HS-5 (cell line): ENCODE measurements at regions not wholly inside any gene's neighbourhood (a gene's known extent, or its start where the extent isn't known, plus 50 kb on each side); places are given as distances from the start of the nearest gene placed in this dataset.

ENCODE experiments used
- DNase-seq: peaks from one replicate; pipeline ENCODE4 v3.0.0-alpha.2; 2012; ENCODE audit warnings: low read depth

DNA sequence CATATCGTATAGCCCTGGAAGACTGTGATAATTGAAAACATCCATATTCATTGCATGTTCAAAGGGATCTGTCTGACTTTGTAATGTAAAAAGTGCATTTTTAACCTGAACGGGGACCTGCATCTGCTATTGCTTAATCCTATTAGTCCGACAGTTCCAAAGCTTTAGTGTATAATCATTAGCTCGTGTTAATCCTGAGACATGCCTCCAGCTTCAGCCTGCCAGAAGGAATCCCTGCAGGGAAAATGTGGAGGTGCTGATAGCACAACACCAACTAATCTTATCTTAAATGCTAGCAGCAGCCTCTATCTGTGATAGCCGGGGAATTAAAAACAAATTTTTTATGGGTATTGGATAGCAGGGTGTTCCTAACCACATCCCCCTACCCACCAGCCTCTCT, 495.2 kb downstream of the TLE4 start:
- no peak for DNase-seq

DNA sequence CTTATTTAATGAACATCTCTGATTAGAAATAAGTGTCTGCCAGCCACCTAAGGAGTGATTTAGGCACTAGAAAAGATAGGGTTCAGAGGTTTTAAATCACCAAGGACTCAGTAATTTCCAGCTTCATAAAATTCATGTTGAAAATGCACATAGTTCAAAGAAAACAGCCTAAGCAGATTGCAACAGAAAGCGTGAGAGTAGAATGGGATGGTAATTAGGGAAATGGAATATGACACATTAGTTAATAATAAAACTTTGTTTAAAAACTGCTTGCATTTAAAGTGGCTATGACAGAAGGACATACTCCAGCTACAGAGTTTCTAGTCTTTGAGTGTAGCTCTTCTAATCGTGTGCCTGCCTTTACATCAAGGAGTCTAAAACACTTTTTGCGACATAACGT, 490.8 kb downstream of the TLE4 start:
- DNase-seq: no peak

DNA sequence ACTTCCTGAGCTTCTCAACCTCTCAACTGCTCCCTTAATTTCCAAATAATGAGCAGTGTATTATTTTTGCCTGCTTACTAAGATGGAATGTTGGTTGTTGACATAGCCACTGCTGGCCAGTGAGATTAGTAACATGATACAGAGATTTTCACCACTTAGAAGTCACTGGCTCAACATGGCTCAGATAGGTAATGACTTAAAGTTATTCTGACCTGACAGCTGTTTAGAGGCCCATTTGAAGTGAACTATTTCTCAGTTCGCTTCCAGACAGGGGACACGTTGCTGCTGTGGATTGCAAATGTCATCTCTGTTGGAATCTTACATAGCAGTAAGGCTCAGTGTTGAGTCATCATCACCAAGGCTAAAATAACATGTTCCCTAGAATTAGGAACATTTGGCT, 490.2 kb downstream of the TLE4 start:
- peak; percentile 92 for DNase-seq

DNA sequence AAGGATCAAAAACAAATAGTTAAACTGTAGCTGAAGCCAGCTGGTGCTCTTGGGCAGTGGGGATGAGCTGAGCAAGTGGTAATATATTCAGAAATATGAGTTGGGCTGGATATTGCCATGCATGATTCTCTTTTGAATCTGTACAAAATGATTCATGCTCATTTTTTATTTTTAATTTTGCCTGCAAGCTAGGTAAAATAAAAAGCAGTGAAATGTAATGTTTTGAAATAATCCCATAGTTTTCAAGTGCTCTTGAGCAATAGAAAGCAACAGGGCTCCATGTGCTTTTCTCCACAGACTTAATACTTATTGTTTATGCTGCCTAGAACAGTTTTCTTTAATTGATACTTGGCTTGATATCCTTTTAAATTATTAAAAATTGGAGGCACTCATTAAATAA, 489.3 kb downstream of the TLE4 start:
- no peak for DNase-seq

DNA sequence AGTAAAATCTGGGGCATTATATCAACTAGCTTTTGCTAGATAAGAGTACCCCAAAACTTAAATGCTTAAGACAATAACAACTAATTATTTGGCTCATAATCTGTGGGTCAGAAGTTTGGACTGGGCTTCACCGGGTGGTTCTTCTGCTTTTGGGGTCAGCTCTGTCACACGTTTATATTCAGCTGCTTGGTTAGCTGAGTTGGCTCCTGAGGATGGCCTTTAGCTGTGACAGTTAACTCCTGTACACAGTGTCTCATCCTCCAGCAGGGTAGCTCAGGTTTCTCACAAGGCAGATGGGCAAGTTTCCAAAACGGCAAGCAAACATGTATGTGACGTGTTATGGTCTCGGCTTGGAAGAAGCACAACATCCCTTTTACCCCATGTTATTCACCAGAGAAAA, 488.2 kb downstream of the TLE4 start:
- DNase-seq: no peak

DNA sequence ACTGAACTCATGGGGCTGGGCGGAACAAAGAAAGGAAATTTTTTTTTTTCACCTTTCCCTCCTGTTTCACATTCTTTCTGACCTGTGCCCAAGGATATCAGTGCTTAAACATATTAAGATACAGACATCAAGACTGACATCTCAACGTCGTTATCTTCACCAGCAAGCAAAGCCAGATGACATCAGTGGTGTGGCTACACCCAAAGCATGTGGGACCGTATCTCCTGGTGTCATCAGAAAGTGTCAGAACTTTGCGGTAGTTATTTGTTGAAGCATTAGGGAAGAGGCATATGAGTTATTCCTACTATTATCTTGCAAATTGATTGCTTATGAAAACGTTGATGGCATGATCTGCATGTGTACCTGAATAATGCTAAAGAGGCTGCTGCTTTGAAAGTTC, 487.4 kb downstream of the TLE4 start:
- no peak for DNase-seq

DNA sequence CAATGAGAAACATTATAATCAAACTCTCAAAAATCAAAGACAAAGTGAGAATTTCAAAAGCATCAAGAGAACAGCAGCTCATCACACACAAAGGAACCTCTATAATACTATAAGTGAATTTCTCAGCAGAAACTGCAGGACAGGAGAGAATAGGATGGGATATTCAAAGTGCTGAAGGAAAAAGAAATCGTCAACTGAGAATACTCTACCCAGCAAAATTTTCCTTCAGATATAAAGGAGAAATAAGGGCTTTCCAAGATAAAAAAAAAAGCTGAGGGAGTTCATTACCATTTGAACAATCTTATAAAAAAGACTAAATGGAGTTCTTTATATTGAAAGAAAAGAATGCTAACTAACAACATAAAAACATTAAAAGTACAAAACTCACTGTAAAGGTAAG, 481.1 kb downstream of the TLE4 start:
- no peak for DNase-seq

DNA sequence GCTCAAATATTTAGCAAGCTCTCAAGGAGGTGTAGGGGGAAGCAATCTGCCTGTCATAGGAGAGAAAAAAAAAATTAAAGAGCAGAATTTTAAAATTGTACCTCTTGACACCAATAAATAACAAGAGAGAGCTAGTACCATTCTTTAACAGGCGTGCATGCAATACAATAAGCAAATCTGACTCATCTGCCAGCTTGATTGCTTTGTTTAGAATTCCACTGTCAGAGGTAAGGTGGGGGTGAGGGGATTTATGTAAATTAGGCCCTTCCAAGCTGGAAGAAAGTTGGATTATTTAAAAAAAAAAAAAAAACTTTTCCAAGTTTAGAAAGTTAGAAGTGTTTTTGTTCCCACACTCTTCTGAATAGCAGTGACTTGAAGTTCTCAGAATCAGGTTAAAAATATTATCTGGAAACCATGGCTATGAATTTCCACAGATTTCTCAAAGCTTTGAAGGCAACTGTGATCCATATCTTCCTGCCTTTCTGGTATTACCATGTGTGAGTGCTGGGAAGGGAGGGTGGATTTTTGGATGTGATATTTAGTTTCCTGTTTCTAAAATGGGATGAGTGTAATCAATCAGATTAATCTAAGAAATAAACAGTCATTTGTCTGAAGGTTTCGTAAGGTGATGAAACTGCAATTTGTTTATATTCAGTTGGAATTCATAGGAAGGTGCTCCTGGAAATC, 477.5 kb downstream of the TLE4 start:
- no peak for DNase-seq

DNA sequence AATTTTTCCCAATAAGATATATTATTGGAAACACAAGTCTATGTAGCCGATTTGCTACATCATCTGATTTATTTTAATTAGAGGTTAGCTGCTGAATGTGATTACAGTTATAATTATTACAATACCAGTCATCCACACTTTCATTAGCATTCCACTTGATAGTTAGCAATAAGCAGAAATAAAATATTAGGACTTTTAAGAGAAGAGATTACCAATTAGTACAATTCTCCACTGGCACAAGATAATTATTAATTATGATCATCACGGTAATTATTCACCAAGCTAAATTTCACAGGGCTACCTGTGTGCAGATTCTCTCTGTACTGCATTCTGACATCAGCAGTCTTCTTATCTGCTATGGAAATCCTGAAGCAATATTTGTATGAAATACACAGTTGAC, 474.7 kb downstream of the TLE4 start:
- no peak for DNase-seq

DNA sequence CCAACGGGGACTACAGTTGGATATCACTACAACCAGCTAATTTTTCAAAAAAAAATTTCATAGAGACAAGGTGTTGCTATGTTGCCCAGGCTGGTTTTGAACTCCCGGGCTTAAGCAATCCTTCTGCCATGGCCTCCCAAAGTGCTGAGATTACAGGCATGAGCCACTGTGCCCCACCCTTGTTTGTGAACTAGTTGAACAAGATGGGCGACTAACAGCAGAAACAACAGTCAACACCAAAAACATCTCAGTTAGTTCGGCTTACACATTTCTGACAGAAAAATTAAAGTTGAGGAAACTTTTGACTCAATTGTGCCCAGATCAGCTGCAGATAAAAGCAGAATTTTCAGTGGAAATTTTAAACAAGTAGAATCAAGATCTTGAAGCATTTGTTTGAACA, 470.1 kb downstream of the TLE4 start:
- no peak for DNase-seq

DNA sequence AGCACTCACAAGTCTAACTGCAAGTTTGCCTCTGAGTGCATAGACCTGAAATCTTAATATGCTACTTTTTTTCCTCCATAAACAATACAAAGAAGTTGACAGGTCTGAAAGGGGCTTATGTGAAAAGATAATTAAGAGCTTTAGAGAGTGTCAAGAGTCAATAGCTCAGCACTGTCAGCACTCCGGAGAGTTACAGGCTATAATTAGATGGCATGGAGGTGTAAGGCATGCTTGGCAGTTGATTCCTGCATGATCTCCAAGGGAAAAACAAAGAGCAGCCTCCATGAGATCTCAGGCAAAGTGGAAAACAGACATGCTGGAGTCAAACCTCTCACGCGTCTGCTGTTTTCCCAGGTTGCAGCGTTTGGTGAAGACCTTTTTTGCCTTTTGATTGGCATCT, 468.7 kb downstream of the TLE4 start:
- DNase-seq: no peak

DNA sequence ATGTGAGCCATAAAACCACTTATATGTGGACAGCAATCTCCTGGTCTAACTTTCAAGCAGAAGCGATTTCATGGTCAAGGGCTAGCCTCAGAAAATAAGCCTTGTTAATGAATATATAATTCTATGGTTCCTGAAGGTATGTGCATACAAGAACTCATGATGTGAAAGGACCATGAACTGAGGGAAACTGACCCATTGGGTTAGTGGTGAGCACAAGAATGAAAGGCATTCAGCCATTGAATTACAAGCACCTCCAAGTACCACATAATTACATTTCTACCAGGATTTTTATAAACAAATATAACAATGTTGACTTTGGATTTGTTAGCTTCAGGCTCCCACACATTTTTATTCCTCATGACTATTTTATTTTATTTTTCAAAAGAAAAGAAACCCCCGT, 459.0 kb downstream of the TLE4 start:
- DNase-seq: no peak

DNA sequence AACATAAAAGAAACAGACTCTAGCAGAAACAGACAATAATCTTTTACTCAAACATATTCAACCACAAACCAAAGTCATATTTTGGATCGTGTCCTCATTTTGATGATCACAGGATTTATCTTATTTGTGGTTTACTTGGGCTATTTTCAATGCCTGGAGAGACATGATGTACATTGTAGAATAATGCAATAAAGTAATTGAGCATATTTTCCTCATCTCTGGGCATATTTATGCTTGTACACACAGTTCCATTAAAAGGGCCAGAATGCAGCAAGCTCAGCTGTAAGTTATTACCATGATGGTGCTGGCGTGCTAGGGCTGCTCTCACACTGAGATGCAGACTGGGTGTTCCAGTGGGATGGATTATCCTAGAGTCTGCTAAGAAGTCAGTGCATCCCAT, 456.7 kb downstream of the TLE4 start:
- peak; percentile 62 for DNase-seq

DNA sequence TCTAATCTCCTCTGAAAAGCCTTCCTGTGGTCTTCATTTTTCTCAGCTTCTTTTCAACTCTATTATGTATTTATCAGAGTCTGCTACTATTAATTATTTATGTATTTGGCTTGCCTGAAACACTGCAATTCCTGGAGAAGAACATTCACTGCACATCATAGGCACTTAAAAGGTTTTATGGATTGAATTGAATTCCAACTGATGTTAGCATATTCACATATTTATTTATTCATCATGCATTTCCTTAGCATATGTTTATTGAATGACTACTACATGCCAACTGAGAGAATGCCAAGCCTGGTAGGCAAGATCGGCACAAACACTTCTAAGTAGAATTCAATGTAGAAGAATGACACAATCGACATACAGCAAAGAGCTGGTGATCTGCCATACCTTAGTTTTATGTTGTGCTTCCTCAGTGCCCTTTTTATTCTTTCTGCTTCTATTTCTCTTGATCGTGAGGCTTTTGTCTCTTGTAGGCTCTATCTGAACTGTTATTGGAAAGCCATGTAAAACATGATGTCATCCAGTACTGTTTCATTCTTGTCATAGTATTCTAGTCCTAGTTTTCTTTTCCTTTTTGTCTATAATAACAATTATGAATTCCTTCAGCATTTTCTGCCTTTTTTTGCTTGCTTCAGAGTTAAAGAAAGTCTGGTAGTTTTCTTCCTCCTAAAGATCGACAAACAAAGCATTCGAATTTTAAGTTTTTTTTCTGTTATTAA, 454.2 kb downstream of the TLE4 start:
- DNase-seq: no peak

DNA sequence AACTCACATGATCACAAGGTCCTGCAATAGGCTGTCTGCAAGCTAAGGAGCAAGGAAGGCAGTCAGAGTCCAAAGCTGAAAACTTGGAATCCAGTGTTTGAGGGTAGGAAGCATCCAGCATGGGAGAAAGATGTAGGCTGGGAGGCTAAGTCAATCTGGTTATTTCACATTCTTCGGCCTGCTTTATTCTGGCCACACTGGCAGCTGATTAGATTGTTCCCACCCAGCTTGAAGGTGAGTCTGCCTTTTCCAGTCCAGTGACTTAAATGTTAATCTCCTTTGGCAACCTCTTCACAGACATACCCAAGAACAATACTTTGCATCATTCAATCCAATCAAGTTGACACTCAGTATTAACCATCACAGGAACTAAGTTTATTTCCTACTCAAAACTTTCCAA, 453.4 kb downstream of the TLE4 start:
- no peak for DNase-seq

DNA sequence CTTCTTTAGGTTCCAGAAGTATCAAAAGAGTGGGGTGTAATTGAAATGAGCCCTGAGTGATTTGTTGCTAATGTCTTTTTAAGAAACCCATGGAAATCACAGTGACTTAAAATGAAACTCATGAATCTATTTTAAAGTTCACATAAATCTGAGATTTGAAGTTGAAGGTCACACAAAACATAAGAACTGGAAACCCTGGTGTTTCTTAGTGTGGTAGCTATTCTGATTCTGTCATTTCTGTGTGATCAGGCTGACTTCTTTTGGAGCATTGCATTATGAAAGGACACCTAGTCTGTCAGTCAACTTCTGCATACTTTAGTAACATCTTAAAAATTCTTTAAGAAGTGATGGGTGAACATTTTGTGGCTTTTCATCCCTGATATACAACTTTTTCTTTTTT, 448.8 kb downstream of the TLE4 start:
- DNase-seq: no peak

DNA sequence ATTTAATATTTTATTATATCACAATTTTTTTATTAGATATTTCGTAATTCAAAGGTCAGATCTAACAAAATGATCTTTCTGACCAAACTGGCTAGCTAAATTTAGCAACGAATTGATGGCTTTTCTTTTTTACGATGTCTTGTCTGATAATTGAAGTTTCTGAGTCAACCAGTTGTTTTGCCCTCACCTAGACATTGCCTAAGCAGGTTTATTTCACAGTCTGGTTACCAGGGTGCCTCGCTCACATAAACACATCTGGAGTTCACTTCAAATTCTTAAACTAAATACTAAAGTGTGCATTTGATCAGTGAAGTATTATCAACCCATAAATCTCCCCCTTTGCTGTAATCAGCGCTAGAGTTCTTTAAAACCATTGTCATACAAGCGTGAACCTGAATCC, 448.3 kb downstream of the TLE4 start:
- DNase-seq: no peak

DNA sequence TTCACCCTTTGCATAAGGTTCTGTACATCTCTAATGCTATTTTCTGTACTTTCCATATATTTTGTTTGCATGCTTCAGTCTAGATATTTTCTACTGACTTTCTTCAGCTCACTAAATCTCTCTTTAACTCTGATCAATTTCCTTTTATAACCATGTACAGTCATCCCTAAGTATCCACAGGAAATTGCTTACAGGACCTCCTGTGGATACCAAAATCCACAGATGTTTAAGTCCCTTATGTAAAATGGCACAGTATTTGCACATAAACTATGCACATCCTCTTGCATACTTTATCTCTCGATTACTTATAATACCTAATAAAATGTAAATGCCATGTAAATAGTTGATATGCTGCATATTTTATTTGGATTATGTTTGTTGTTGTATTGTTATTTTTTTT, 442.1 kb downstream of the TLE4 start:
- DNase-seq: no peak

DNA sequence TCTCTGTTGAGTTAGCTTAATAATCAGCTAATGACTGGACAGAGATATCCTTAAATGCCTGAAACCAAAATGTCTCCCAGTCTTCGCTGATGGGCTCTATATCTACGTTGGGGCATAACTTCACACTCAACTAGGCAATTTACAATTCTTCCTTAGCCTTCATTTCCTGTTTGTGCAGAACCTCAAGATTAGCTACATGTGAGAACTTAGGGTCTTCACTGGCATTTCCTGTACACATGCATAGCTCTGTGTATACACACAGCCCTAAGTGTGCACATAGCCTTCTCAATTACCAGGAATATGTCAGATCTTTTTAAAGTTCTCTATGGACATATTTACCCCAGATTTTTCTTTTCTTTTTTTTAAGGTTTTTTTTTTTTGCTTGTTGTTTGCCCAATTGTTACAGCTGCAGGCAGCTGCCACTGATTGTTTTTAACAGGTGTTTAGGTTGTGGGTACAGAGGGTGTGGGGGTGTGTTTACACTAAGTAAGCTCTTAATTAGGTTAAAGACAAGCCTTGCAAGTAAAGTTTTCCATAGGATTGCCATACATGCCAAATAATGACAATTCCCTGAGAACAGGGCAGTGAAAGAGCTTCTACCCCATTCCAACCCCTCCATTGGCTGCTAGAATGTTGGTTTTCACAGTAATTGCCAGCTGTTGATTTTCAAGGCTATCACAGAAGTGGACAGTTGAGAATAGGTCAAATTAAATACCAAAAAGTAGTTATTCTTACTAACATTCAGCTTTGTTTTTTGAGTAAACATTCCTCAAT, 441.0 kb downstream of the TLE4 start:
- no peak for DNase-seq

DNA sequence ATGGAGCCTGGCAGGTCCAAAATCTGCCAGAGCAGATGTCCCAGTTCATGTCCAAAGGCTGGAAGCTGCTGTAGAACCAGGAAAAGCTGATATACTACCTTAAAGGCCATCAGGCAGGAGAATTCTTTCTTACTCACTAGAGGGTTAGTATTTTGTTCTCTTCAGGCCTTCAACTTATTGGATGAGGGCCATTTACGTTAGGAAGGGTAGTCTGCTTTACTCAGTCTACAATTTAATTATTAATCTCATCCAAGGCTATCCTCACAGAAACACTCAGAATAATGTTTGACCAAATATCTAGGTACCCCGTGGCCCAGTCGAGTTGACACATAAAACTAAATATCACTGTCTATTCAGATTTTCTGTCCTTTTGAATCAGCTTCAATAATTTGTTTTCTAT, 437.4 kb downstream of the TLE4 start:
- no peak for DNase-seq

DNA sequence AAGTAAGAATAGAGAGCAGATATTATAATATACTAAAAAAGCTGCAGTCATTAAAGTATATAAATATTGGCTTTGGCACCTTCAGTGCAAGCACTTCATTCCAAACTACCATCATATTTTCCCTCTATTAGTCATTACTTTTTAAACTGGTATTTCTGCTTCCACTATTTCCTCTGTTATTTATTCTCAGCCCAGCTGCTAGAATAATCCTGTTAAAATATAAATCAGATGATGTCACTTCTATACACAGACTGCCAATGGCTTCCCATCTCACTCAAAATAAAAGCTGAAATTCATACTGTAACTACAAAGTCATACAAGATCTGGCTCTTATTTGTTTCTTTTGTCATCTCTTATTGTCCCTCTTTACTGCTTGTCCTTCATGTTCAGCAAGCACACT, 432.9 kb downstream of the TLE4 start:
- DNase-seq: no peak

DNA sequence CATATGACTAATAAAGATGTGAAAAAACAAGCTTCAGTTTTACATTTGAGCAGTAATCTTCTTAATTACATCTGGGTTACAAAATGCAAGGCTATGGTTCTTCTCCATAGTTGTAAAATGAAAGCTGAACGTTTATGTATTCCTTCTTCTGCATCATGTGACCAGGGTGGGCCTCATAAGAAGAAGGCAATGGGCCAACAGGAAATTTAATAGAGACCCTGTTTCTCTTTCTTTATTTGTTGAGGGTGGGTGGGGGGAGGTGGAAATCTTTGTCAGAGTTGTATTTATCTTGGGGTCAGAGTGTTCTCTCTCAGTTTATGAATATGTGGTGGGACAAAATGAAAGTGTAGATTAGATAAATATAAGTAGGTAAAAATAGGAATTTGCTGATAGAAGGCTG, 418.8 kb downstream of the TLE4 start:
- no peak for DNase-seq

DNA sequence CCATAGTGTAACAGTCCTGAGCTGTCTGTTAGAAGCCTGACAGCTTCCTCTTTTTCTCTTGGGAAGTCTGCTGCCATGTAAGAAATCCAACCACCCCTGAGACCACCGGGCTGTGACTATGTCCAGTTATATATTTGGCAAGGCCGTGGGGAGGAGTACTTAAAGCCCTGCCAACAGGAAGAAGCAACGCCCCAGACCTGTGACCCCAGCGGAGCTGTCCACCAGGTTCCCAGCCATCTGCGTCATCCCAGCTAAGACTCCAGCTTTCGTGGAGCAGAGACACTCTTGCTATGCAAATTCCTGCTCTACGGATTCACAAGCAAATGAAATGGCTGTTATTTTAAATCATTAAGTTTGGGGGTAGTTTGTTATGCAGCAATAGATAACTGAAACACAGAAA, 417.3 kb downstream of the TLE4 start:
- DNase-seq: no peak
